ENCODE measurements at regions not wholly inside any gene's neighbourhood (a gene's known extent, or its start where the extent isn't known, plus 50 kb on each side); places are given as distances from the start of the nearest gene placed in this dataset.

- Histone ChIP-seq H3K4me1 (ENCODE audit: low read depth) (no peaks in the 10 kb centered on the region), H3K4me3 (no peak overlapping the region), H3K9me3 (no peaks in the 10 kb centered on the region), H3K36me3 (ENCODE audit: low read depth) (no peaks in the 10 kb centered on the region)
- DNase-seq (no peak), ATAC-seq (no peak)
- TF ChIP-seq, protein P1, sequence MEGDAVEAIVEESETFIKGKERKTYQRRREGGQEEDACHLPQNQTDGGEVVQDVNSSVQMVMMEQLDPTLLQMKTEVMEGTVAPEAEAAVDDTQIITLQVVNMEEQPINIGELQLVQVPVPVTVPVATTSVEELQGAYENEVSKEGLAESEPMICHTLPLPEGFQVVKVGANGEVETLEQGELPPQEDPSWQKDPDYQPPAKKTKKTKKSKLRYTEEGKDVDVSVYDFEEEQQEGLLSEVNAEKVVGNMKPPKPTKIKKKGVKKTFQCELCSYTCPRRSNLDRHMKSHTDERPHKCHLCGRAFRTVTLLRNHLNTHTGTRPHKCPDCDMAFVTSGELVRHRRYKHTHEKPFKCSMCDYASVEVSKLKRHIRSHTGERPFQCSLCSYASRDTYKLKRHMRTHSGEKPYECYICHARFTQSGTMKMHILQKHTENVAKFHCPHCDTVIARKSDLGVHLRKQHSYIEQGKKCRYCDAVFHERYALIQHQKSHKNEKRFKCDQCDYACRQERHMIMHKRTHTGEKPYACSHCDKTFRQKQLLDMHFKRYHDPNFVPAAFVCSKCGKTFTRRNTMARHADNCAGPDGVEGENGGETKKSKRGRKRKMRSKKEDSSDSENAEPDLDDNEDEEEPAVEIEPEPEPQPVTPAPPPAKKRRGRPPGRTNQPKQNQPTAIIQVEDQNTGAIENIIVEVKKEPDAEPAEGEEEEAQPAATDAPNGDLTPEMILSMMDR (IDR thresholded peaks at IDR 0.05), result no peak
- intact Hi-C loops (cut with DNase I, micrococcal nuclease), result no loop called here
These were observed 455.4 kb downstream of the FOXO1 start for GRCh38 chr13:40210865-40211585.

DNA sequence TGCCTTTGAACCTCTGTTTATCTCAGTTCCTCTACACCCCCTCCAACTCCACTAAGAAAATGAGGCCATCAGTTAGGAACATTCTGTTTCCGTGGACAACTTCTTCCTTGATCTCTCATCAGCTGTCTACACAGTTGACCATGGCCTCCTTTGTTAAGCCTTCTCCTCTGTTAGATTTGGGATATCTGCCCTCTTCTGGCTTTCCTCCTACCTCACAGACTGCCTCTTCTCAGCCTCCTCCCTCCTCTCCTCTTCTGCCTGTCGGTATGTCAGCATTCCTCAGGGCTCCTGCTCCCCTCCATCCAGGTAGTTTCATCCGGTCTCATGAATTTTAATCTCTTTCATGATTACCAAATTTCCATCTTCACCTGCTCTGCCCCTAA, 454.9 kb downstream of the FOXO1 start:
- TF ChIP-seq, protein P1 (IDR thresholded peaks at IDR 0.05), result no peak
- Histone ChIP-seq H3K4me3 (no peak overlapping the region), H3K9me3 (no peaks in the 10 kb centered on the region), H3K36me3 (ENCODE audit: low read depth) (no peaks in the 10 kb centered on the region), H3K4me1 (ENCODE audit: low read depth) (no peaks in the 10 kb centered on the region)
- no peak for DNase-seq
- intact Hi-C loops (cut with DNase I, micrococcal nuclease), result no loop called here
- no peak for ATAC-seq

DNA sequence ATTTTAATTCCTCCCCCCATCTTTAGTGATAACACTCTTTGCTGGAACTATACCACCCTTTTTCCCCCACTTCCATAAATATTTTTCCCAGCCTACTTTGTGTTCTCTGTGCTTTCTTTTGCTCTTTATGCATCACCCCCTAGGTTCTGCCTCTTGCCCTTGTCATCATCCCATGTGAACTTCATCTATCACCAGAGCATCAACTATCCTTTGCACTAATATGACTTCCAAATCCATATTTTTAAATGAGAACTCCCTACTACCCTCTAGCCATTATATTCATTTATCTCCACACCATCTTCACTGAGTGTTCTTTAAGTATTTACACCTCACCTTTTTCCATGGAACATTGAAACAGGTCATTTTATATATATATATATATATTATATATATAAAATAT, 452.7 kb downstream of the FOXO1 start:
- ATAC-seq (no peak), DNase-seq (no peak)
- no peaks in the 10 kb centered on the region for H3K36me3 ChIP-seq (ENCODE audit: low read depth)
- TF ChIP-seq, protein P1 (IDR thresholded peaks at IDR 0.05), result no peak
- intact Hi-C loops (cut with DNase I, micrococcal nuclease), result no loop called here
- H3K4me3 ChIP-seq, result no peak overlapping the region
- no peaks in the 10 kb centered on the region for H3K4me1 ChIP-seq (ENCODE audit: low read depth)
- H3K9me3 ChIP-seq, result no peaks in the 10 kb centered on the region

DNA sequence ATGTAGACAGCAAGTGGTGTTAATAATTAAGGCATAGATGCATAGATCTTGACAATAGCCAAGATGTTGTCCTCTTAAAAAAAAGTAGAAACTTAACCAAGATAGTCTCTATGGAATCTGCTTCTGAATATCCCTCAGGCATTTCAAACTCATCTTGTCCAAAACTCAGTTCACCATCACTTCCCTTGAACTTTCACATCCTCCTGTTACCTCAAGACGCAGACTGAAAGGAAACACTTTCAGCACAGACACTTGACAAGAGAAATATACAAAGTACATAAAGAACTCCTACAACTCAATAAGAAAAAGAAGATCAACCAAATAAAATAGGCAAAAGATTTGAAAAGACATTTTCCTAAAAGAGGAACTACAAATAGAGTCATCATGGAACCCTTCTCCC, 451.1 kb downstream of the FOXO1 start:
- Histone ChIP-seq H3K9me3 (no peaks in the 10 kb centered on the region), H3K4me3 (no peak overlapping the region), H3K4me1 (ENCODE audit: low read depth) (no peaks in the 10 kb centered on the region), H3K36me3 (ENCODE audit: low read depth) (no peaks in the 10 kb centered on the region)
- ATAC-seq (no peak), DNase-seq (no peak)
- TF ChIP-seq, protein P1 (IDR thresholded peaks at IDR 0.05), result no peak
- intact Hi-C loops (cut with DNase I, micrococcal nuclease), result no loop called here

- no peaks in the 10 kb centered on the region for H3K36me3 ChIP-seq (ENCODE audit: low read depth)
- H3K4me3 ChIP-seq, result no peak overlapping the region
- intact Hi-C loops (cut with DNase I, micrococcal nuclease), result no loop called here
- ATAC-seq (no peak), DNase-seq (no peak)
- H3K9me3 ChIP-seq, result no peaks in the 10 kb centered on the region
- TF ChIP-seq, protein P1 (IDR thresholded peaks at IDR 0.05), result no peak
- no peaks in the 10 kb centered on the region for H3K4me1 ChIP-seq (ENCODE audit: low read depth)
These were observed 450.7 kb downstream of the FOXO1 start for GRCh38 chr13:40215747-40216146.

DNA sequence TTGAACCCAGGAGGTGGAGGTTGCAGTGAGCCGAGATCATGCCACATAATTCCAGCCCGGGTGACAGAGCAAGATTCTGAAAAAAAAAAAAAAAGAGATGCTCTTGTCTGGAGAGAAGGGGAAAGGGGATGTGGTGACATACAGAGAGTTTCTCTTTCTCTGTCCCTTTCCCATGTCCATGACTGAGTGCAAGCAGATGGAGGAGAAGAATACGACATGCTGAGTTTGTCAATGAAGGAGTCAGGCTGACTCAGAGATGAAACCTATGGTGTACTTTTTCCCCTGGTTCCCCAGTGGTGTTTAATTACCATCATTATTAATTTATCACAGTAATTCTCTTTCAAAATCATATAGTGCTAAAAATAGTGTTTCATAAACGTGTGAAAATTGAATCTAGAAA, 448.8 kb downstream of the FOXO1 start:
- DNase-seq (no peak), ATAC-seq (no peak)
- Histone ChIP-seq H3K4me1 (ENCODE audit: low read depth) (no peaks in the 10 kb centered on the region), H3K4me3 (no peak overlapping the region), H3K9me3 (no peaks in the 10 kb centered on the region), H3K36me3 (ENCODE audit: low read depth) (no peaks in the 10 kb centered on the region)
- intact Hi-C loops (cut with DNase I, micrococcal nuclease), result no loop called here
- TF ChIP-seq, protein P1 (IDR thresholded peaks at IDR 0.05), result no peak

All from mucosa of descending colon (tissue), 3 donors.